Esophagus muscularis mucosa (tissue), 4 donors: ENCODE measurements at regions not wholly inside any gene's neighbourhood (a gene's known extent, or its start where the extent isn't known, plus 50 kb on each side); places are given as distances from the start of the nearest gene placed in this dataset.

Source experiments
- CTCF ChIP-seq, 3 experiments: fragments of 200-600 bp in 2 of 3; fragments of 450-650 bp in 1 of 3; sonication (generic) in 2 of 3; IDR thresholded peaks; one replicate each; pipeline ENCODE4 v1.5.1; 2017 to 2019; ENCODE audit warnings: antibody characterized with exemption in 3 of 3, mild to moderate bottlenecking in 2 of 3, moderate library complexity in 1 of 3
- EP300 ChIP-seq: sonication (generic); formaldehyde crosslinking; IDR thresholded peaks from one replicate; pipeline ENCODE4 v1.6.1; 2017; ENCODE audit warnings: antibody characterized with exemption
- POLR2A ChIP-seq: fragments of 450-650 bp; IDR thresholded peaks from one replicate; pipeline ENCODE4 v1.6.1; 2017; ENCODE audit warnings: antibody characterized with exemption, moderate library complexity, mild to moderate bottlenecking, low read depth
- POLR2AphosphoS5 ChIP-seq, 2 donors: sonication (generic); formaldehyde crosslinking; IDR thresholded peaks; one replicate each; pipeline ENCODE4 v1.6.1; 2017; ENCODE audit warnings: antibody characterized with exemption in 2 of 2

DNA sequence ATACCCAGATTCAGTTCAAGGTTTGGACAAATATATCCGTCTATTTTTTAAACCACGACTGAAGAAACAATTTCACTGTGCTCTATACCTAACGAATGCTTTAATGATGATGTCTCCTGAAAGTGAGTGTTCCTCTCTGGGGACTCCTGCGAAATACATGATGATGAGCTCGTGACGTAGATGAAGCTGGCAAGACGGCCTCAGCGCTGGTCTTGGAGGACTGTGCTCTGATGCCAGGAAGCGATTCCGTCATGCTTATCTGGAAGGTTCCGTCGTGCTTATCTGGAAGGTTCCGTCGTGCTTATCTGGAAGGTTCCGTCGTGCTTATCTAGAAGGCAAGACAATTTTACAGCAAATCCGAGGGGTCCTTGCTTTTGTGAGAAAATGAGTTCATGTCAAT is 250.8 kb upstream of the IRX2 start:
- TF ChIP-seq CTCF (IDR thresholded peaks at IDR 0.05) (no peak), EP300 (no peak), POLR2AphosphoS5 (IDR thresholded peaks at IDR 0.05) (no peak), POLR2A (no peak)
